WI38 (cell line): ENCODE measurements at regions not wholly inside any gene's neighbourhood (a gene's known extent, or its start where the extent isn't known, plus 50 kb on each side); places are given as distances from the start of the nearest gene placed in this dataset.

Source experiments
- H3K4me3 ChIP-seq: 2 replicates; pipeline ENCODE4 v1.5.1; 2011; ENCODE audit warnings: low read depth, mild to moderate bottlenecking, control low read depth, low read length
- TF ChIP-seq, protein P1 (sequence below): IDR thresholded peaks from 2 replicates; pipeline ENCODE4 v1.5.1; 2012; ENCODE audit warnings: low read depth, mild to moderate bottlenecking, control low read depth, low read length

DNA sequence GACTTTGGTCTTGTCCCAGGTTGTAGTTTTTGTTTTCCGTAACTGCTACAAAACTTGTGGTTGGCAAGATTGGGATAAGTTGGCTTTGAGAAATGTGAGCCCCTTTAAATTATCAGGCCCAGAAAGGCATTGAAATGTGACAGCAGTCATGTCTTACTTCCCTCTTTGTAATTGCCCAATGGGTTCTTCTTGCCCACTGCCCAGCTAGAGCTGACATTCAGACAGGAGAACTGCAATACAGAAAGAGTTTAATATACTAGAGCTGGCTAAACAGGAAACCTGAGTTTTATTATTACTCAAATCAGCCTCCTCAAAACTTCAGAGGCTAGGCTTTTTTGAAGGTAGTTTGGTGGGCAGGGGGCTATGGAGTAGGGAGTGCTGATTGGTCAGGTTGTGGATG is 288.3 kb downstream of the ZNF674 start:
- H3K4me3 ChIP-seq, result no peak overlapping the region

DNA sequence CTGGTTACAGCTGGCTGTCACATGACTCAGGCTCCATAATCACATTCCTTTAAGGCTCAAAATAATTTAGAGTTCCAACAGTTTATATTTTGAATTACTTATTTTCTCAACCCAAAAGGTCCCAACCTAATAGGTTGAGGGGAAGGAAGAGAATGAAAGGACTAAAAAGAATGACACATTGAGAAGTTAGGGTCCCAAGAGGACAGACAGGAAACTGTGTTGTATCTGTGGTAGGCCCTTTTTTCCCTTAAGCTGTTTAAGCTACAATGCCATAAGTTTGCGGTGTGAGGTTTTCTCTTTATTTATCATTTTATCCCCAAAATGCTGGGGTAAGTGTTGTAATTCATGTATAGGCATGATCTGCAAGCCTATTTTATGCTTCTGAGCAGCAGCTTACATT is 290.2 kb downstream of the ZNF674 start:
- TF ChIP-seq, protein P1, sequence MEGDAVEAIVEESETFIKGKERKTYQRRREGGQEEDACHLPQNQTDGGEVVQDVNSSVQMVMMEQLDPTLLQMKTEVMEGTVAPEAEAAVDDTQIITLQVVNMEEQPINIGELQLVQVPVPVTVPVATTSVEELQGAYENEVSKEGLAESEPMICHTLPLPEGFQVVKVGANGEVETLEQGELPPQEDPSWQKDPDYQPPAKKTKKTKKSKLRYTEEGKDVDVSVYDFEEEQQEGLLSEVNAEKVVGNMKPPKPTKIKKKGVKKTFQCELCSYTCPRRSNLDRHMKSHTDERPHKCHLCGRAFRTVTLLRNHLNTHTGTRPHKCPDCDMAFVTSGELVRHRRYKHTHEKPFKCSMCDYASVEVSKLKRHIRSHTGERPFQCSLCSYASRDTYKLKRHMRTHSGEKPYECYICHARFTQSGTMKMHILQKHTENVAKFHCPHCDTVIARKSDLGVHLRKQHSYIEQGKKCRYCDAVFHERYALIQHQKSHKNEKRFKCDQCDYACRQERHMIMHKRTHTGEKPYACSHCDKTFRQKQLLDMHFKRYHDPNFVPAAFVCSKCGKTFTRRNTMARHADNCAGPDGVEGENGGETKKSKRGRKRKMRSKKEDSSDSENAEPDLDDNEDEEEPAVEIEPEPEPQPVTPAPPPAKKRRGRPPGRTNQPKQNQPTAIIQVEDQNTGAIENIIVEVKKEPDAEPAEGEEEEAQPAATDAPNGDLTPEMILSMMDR, result no peak
- H3K4me3 ChIP-seq, result no peak overlapping the region

More for the DNA sequence above, 288.3 kb downstream of the ZNF674 start:
- TF ChIP-seq, protein P1, result no peak

DNA sequence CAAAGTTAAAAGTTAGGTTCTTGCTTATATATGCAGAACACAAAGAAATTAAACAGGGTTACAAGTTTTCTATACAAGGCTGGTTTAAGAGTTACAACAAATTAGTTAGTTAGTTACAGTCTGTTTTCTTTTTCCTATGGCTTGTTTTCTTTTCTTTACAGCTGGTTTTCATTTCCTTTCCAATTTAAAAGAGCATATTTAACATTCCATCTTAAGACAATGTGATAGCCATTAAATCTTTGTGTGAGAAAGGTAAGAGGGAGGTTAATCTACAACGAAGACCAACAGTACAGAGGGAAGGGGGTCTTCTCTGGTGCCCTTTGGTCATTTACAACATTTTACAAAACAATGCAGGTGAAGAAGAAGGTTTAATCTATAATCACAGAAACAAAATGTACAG is 290.6 kb downstream of the ZNF674 start:
- no peak overlapping the region for H3K4me3 ChIP-seq
- TF ChIP-seq, protein P1, result no peak

DNA sequence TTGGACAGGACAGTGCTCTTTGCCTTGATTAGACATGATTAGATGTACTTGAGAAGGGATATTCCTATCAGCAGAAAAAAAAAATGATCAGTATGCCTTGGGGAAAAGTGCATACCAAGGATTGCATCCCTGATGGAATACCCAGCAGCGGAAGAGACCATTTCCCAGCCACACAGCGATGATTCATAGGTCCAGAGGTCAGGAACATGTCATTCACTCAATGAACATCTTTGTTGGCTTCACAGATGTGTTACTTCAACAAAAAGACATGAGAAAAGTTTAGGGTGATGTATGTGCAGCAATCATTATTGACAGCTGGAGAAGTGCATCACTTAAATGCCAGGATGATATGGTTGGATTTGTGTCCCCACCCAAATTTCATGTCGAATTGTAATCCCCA is 293.5 kb downstream of the ZNF674 start:
- H3K4me3 ChIP-seq, result no peak overlapping the region
- TF ChIP-seq, protein P1, result no peak

DNA sequence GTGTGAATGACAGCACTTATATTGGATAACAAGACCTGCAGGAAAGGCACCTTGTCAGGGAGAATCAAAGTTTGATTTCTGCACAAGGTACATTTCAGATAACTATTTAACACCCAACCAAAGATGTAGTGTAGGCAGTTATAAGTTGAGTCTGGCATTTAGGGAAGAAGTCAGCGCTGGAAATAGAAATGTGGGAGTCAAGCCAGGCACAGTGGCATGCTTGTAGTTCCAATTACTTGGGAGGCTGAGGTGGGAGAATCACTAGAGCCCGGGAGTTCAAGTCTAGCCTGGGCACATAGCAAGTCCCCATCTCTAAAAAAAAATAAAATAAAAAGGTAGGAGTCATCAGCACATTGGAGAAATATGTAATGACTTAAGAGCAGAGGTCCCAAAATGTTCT is 295.1 kb downstream of the ZNF674 start:
- TF ChIP-seq, protein P1, result no peak
- no peak overlapping the region for H3K4me3 ChIP-seq

DNA sequence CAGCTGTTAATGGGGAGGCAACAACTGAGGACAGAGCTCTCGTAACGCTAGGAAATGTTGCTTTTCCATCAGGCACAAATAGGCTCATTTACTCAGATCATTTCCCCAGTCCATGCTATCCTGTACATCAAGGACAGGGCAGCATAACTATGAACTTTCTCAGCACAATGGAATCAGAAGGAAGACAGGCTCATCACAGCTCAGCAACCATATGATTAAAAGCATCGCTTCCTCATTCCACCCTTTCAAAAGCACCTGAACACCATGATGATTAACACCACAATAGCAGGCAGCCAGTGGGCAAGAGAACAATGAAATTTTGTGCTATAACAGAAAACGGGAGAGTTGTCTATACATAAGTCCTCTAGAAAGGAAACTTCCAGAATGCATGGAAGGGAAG is 297.8 kb downstream of the ZNF674 start:
- no peak overlapping the region for H3K4me3 ChIP-seq

DNA sequence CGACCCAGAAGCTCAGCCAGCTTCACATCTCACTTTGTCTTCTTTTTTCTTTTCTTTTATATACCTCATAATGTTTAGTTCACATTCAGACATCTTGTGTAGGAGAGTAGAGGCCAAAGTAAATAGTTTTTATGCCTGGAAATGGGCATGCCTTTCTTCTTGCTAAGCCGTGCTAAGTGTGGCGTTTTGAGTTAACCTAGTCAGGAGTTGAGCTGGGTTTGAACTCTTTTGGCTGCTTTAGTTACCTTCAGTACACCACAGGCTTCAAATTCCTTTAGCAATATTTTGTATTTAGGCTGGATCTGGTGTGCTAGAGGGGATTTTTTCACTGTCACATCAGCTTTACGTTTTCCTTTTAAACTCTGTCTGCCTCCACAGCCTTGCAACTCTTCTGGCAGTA is 300.8 kb downstream of the ZNF674 start:
- no peak overlapping the region for H3K4me3 ChIP-seq
- TF ChIP-seq, protein P1, result no peak

More for the DNA sequence above, 297.8 kb downstream of the ZNF674 start:
- TF ChIP-seq, protein P1, result no peak
